GM12864 (cell line): ENCODE measurements at regions not wholly inside any gene's neighbourhood (a gene's known extent, or its start where the extent isn't known, plus 50 kb on each side); places are given as distances from the start of the nearest gene placed in this dataset.

Source experiments
- DNase-seq: peaks from one replicate; pipeline ENCODE4 v3.0.0-alpha.2; 2011; ENCODE audit warnings: low read depth
- H3K4me3 ChIP-seq: 2 replicates; pipeline ENCODE4 v1.5.1; 2011; ENCODE audit warnings: mild to moderate bottlenecking, low read depth, low read length, control low read depth
- TF ChIP-seq, protein P1 (sequence below): IDR thresholded peaks from 2 replicates; pipeline ENCODE4 v1.5.1; 2011; ENCODE audit warnings: low read depth, mild to moderate bottlenecking, moderate library complexity, low read length, control low read depth, inconsistent platforms; ENCODE audit errors: missing control alignments

DNA sequence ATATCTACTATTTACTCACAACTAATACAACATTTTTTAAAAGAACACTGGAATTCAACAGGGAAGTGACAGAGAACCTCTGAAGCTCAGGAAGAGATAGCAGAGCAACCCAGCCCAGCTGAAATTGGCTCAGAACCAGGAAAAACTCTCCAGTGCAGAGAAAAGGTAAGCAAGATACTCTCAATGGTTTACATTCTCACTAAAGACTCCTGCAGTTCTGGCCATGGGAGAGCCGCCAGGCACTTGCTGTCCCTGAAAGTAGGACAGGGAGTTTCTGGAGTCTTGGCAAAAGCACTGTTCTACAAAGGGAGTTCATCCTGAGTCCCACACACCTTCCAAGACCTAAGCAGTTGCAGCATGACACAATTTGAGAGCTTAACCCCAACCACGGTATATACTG lies 330.8 kb downstream of the TRIM36 start:
- DNase-seq: no peak
- H3K4me3 ChIP-seq: no peak overlapping the region
- TF ChIP-seq, protein P1, sequence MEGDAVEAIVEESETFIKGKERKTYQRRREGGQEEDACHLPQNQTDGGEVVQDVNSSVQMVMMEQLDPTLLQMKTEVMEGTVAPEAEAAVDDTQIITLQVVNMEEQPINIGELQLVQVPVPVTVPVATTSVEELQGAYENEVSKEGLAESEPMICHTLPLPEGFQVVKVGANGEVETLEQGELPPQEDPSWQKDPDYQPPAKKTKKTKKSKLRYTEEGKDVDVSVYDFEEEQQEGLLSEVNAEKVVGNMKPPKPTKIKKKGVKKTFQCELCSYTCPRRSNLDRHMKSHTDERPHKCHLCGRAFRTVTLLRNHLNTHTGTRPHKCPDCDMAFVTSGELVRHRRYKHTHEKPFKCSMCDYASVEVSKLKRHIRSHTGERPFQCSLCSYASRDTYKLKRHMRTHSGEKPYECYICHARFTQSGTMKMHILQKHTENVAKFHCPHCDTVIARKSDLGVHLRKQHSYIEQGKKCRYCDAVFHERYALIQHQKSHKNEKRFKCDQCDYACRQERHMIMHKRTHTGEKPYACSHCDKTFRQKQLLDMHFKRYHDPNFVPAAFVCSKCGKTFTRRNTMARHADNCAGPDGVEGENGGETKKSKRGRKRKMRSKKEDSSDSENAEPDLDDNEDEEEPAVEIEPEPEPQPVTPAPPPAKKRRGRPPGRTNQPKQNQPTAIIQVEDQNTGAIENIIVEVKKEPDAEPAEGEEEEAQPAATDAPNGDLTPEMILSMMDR: no peak

DNA sequence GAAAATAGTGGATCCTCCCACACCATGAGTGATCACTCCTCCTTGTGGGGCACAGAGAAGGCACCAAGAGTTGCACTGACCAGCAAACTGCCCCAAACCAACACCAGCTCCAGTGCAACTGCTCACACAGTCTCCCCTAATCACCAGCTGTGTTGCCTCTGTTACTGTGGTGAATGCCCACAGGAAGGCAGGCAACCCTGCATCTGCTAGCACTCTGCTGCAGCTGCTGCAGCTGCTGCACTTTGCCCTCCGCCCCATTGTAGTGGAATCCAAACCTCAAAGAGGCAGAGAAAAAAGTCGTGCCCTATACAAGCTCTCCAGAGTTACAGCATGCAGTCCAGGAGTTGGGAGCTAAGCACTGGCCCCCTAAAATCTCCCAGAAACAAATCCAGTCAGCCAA lies 339.6 kb downstream of the TRIM36 start:
- no peak overlapping the region for H3K4me3 ChIP-seq
- no peak for DNase-seq
- TF ChIP-seq, protein P1: no peak

GRCh38 chr5:114822863-114823262 lies 346.8 kb downstream of the TRIM36 start:
- TF ChIP-seq, protein P1: no peak
- no peak for DNase-seq
- no peak overlapping the region for H3K4me3 ChIP-seq

DNA sequence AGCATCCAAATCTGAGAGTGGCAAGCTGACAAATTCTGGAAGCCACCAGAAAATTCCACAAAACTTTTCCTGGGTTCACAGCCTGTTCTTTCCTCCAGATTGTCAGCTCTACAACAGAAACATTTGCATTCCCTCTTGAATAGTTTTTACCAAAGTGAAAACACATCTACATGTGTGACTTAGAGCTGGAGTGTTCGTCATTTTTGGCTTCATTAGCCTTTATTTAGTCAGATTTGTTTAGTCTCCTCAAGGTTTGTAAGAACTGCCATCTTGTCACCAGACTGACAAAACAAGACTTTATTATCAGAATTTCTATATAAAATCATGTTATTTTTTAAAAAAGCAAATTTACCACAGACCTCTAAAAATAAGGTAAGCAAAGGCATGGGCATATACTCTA lies 347.3 kb downstream of the TRIM36 start:
- H3K4me3 ChIP-seq: no peak overlapping the region
- TF ChIP-seq, protein P1: no peak

DNA sequence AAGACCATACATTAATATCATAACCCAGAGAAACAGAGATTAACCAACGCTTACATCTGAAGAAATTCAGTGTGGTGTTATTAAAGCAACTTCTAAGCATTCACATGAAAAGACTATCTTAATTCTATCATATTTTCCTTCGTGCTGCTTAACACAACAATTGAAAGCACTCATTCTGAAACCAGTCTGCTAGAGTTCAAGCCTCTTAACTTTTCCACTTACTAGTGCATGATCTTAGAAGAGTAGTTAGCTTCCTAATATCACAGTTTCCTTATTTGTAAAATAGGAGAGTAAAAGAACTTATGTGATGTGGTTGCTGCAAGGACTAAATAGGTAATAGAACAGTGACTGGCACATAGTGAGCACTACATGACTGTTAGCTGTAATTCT lies 379.3 kb downstream of the TRIM36 start:
- H3K4me3 ChIP-seq: no peak overlapping the region
- TF ChIP-seq, protein P1: no peak
- DNase-seq: no peak

More for the DNA sequence above, 347.3 kb downstream of the TRIM36 start:
- no peak for DNase-seq

- no peak for DNase-seq
- TF ChIP-seq, protein P1: peak; percentile 36
- H3K4me3 ChIP-seq: no peak overlapping the region
Measured at GRCh38 chr5:114789773-114790402, 379.8 kb downstream of the TRIM36 start.

DNA sequence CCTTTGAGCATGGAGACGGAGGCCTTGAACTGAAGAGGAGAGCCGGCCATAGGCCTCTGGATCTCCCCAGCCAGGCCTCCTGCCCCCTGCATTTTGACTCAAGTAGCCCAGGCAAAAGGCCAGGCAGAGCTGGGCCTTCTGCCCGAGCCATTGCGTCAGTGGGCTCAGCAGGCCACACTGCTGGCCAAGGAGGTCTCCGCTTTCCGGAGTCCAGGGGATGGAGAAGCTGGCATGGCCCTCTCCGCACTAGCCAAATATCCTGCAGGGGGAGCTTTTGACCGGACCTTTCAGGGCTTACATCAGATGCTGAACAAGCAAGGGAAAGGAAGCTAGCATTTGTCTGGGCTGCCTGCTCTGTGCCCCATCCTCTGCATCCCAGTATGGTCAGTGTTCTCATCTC lies 386.8 kb downstream of the TRIM36 start:
- no peak overlapping the region for H3K4me3 ChIP-seq
- TF ChIP-seq, protein P1: no peak
- no peak for DNase-seq
